IMR-90 (cell line): ENCODE measurements at regions not wholly inside any gene's neighbourhood (a gene's known extent, or its start where the extent isn't known, plus 50 kb on each side); places are given as distances from the start of the nearest gene placed in this dataset.

Experiments
- ATAC-seq: fragments of 200-7000 bp; cut with Tn5 transposase; 2 replicates; pipeline ENCODE4 v1.9.1; 2020; ENCODE audit warnings: low read depth, mild to moderate bottlenecking, moderate library complexity
- BruUV-seq: library from RNA; stranded (reverse); fragments of 400-500 nt; replicated peaks from 2 replicates; lab custom pipeline; 2021; lab: Mats Ljungman, UMichigan
- CTCF ChIA-PET: fragments of 300-600 bp; formaldehyde crosslinking; extraction: SDS; loops from one replicate; lab custom pipeline; 2021; ENCODE audit warnings: antibody characterized with exemption; lab: Yijun Ruan, JAX
- POLR2A ChIA-PET: fragments of 300-600 bp; sonication (Branson Sonifier 250); formaldehyde crosslinking; loops from one replicate; lab custom pipeline; 2022; ENCODE audit warnings: antibody characterized with exemption; ENCODE audit not compliant: unreplicated experiment; lab: Charles Lee
- DNase-seq: peaks from one replicate; pipeline ENCODE4 v3.0.0; 2013
- H2AFZ ChIP-seq: replicated peaks from 2 replicates; pipeline ENCODE3; 2013; ENCODE audit warnings: low read length, mild to moderate bottlenecking; ENCODE audit not compliant: poor library complexity
- H2AK5ac ChIP-seq: 2 replicates; pipeline ENCODE4 v1.6.1; 2013; ENCODE audit warnings: low read depth, low read length, inconsistent platforms
- H2AK9ac ChIP-seq: replicated peaks from 2 replicates; pipeline ENCODE3; 2013; ENCODE audit warnings: mild to moderate bottlenecking, low read depth, low read length, moderate library complexity; ENCODE audit not compliant: poor library complexity
- H2BK120ac ChIP-seq: 2 replicates; pipeline ENCODE4 v1.6.1; 2013; ENCODE audit warnings: low read depth, low read length, inconsistent platforms
- H2BK15ac ChIP-seq: 3 replicates; pipeline ENCODE4 v1.6.1; 2013; ENCODE audit warnings: low read depth, low read length, inconsistent platforms
- H2BK20ac ChIP-seq: 2 replicates; pipeline ENCODE4 v1.6.1; 2013; ENCODE audit warnings: low read depth, mild to moderate bottlenecking, inconsistent platforms, low read length, moderate library complexity
- H2BK5ac ChIP-seq: 2 replicates; pipeline ENCODE4 v1.6.1; 2013; ENCODE audit warnings: mild to moderate bottlenecking, low read depth, low read length, inconsistent platforms; ENCODE audit not compliant: poor library complexity, severe bottlenecking
- H3K14ac ChIP-seq: replicated peaks from 2 replicates; pipeline ENCODE4 v1.6.1; 2013; ENCODE audit warnings: low read depth, low read length, inconsistent platforms
- H3K18ac ChIP-seq: 2 replicates; pipeline ENCODE4 v1.6.1; 2013; ENCODE audit warnings: low read depth, low read length, control low read depth
- H3K23ac ChIP-seq: 2 replicates; pipeline ENCODE4 v1.6.1; 2013; ENCODE audit warnings: low read depth, low read length, inconsistent platforms
- H3K27ac ChIP-seq: 2 replicates; pipeline ENCODE4 v1.5.1; 2013; ENCODE audit warnings: mild to moderate bottlenecking, control low read depth, low read length; ENCODE audit not compliant: insufficient read depth
- H3K27me3 ChIP-seq: 2 replicates; pipeline ENCODE4 v1.6.1; 2013; ENCODE audit warnings: low read length; ENCODE audit not compliant: control insufficient read depth, insufficient read depth
- H3K36me3 ChIP-seq: 2 replicates; pipeline ENCODE4 v1.6.1; 2013; ENCODE audit warnings: low read length, mixed read lengths; ENCODE audit not compliant: control insufficient read depth, insufficient read depth
- H3K4ac ChIP-seq: 2 replicates; pipeline ENCODE4 v1.6.1; 2013; ENCODE audit warnings: low read depth, low read length, inconsistent platforms
- H3K4me1 ChIP-seq: 2 replicates; pipeline ENCODE4 v1.6.1; 2013; ENCODE audit warnings: low read length, mixed read lengths; ENCODE audit not compliant: control insufficient read depth, insufficient read depth
- H3K4me2 ChIP-seq: 2 replicates; pipeline ENCODE4 v1.6.1; 2013; ENCODE audit warnings: low read depth, mild to moderate bottlenecking, control low read depth, low read length, moderate library complexity
- H3K4me3 ChIP-seq: 2 replicates; pipeline ENCODE4 v1.5.1; 2013; ENCODE audit warnings: low read depth, mild to moderate bottlenecking, control low read depth, low read length, moderate library complexity; ENCODE audit not compliant: insufficient read depth
- H3K56ac ChIP-seq: 2 replicates; pipeline ENCODE4 v1.6.1; 2013; ENCODE audit warnings: low read length, inconsistent platforms; ENCODE audit not compliant: insufficient read depth; ENCODE audit errors: extremely low read depth
- H3K79me1 ChIP-seq, 2 experiments: 2 replicates each; pipeline ENCODE4 v1.6.1; 2013; ENCODE audit warnings: low read length in 2 of 2, inconsistent platforms in 1 of 2, low read depth in 1 of 2
- H3K9ac ChIP-seq: 2 replicates; pipeline ENCODE4 v1.6.1; 2013; ENCODE audit warnings: low read depth, low read length, control low read depth
- H3K9me1 ChIP-seq: 2 replicates; pipeline ENCODE4 v1.6.1; 2013; ENCODE audit warnings: low read length, inconsistent platforms; ENCODE audit not compliant: insufficient read depth
- H3K9me3 ChIP-seq: 2 replicates; pipeline ENCODE4 v1.6.1; 2013; ENCODE audit warnings: low read length; ENCODE audit not compliant: control insufficient read depth, insufficient read depth
- H4K20me1 ChIP-seq: 2 replicates; pipeline ENCODE4 v1.6.1; 2013; ENCODE audit warnings: low read length, inconsistent platforms; ENCODE audit not compliant: insufficient read depth
- H4K5ac ChIP-seq: 2 replicates; pipeline ENCODE4 v1.6.1; 2013; ENCODE audit warnings: mild to moderate bottlenecking, low read depth, low read length, control low read depth
- H4K8ac ChIP-seq, 2 experiments: 2 replicates each; pipeline ENCODE4 v1.6.1; 2013; ENCODE audit warnings: low read depth in 2 of 2, low read length in 2 of 2, control low read depth in 1 of 2, inconsistent platforms in 1 of 2
- H4K91ac ChIP-seq: 2 replicates; pipeline ENCODE4 v1.6.1; 2013; ENCODE audit warnings: low read depth, low read length, inconsistent platforms; ENCODE audit not compliant: insufficient read depth
- CEBPB ChIP-seq: IDR thresholded peaks from 2 replicates; pipeline ENCODE4 v1.6.1; 2012; ENCODE audit warnings: low read depth, low read length, improper control_type of control experiment
- WGBS, 2 experiments: methylation state at CpG; one replicate each; pipeline versions ENCODE4 v1.1.5 to v1.1.7; 2013; ENCODE audit warnings: missing lambda C conversion rate in 2 of 2; ENCODE audit not compliant: insufficient read length in 1 of 2; ENCODE audit errors: extremely low coverage in 2 of 2; 5-methylcytosine and 5-hydroxymethylcytosine counted together
- dilution Hi-C: fragments of 300-500 bp; cut with HindIII; formaldehyde crosslinking; loops from one replicate; pipeline ENCODE4 v1.14.3; 2018; ENCODE audit warnings: low sequenced_read_pairs; ENCODE audit not compliant: unreplicated experiment
- in situ Hi-C: fragments of 300-500 bp; cut with MboI; formaldehyde crosslinking; loops from 3 replicates; pipeline ENCODE4 v1.14.3; 2019; ENCODE audit warnings: low sequenced_read_pairs, inconsistent platforms, mixed read lengths
- intact Hi-C: fragments of 100-400 bp; cut with micrococcal nuclease; formaldehyde crosslinking; loops from 2 replicates; pipeline ENCODE4 v1.10.0; 2022

- POLR2A ChIA-PET, result no interaction called here
- DNase-seq, result peak; percentile 2
- no TSS peak for BruUV-seq
Measured at GRCh38 chr16:49085686-49086085, 196.0 kb downstream of the CBLN1 start.

More at GRCh38 chr16:49085686-49086085, 196.0 kb downstream of the CBLN1 start:
- no peaks in the 10 kb centered on the region for H3K36me3 ChIP-seq
- H4K91ac ChIP-seq, result no peak overlapping the region
- no peak for TF ChIP-seq CEBPB
- H4K5ac ChIP-seq, result no peak overlapping the region
- H3K23ac ChIP-seq, result no peak overlapping the region
- no peak overlapping the region for H3K18ac ChIP-seq
- H3K9me3 ChIP-seq, result no peaks in the 10 kb centered on the region
- ATAC-seq, result no peak
- no CpG with 5 or more reads among the region's 2 CpGs for WGBS, 2 experiments
- intact Hi-C loops (no loop called here), in situ Hi-C loops (no loop called here), dilution Hi-C loops (no loop called here)
- no peaks in the 10 kb centered on the region for H3K4me1 ChIP-seq
- H3K79me1 ChIP-seq, result no peaks in the 10 kb centered on the region
- H4K8ac ChIP-seq, result no peak overlapping the region
- no peak overlapping the region for H2BK120ac ChIP-seq
- H2AFZ ChIP-seq, result no peak overlapping the region
- H3K56ac ChIP-seq, result no peak overlapping the region
- H3K4ac ChIP-seq, result no peak overlapping the region
- no peak overlapping the region for H3K9ac ChIP-seq
- no peak overlapping the region for H2AK9ac ChIP-seq
- H3K27ac ChIP-seq, result no peak overlapping the region
- CTCF ChIA-PET, result no interaction called here
- H2BK5ac ChIP-seq, result no peak overlapping the region
- no peak overlapping the region for H2AK5ac ChIP-seq
- no peak overlapping the region for H2BK20ac ChIP-seq
- H4K20me1 ChIP-seq, result no peaks in the 10 kb centered on the region
- H3K27me3 ChIP-seq, result no peaks in the 10 kb centered on the region
- no peak overlapping the region for H2BK15ac ChIP-seq
- no peak overlapping the region for H3K4me3 ChIP-seq
- no peak overlapping the region for H3K14ac ChIP-seq
- no peaks in the 10 kb centered on the region for H3K9me1 ChIP-seq
- no peak overlapping the region for H3K4me2 ChIP-seq
